Activated CD8-positive, alpha-beta memory T cell treated with anti-CD3 and anti-CD28 coated beads, Interleukin-2, amount 10 ng/mL, durations not matched to agents 7 days and 5 days (primary cell): ENCODE measurements at regions not wholly inside any gene's neighbourhood (a gene's known extent, or its start where the extent isn't known, plus 50 kb on each side); places are given as distances from the start of the nearest gene placed in this dataset.

Experiments
- ATAC-seq: fragments of 150-1000 bp; cut with Tn5 transposase; one replicate; pipeline ENCODE4 v1.10.0; 2021; ENCODE audit warnings: moderate library complexity
- CTCF ChIA-PET: fragments of 350-600 bp; sonication (Branson Sonifier 250); formaldehyde crosslinking; loops from one replicate; lab custom pipeline; 2021; ENCODE audit warnings: antibody characterized with exemption; lab: Charles Lee
- DNase-seq: peaks from one replicate; pipeline ENCODE4 v3.0.0-alpha.2; 2020
- H3K27ac Mint-ChIP-seq: one replicate; pipeline ENCODE4 v1.8.0; 2021; ENCODE audit warnings: mild to moderate bottlenecking, mixed read lengths
- H3K27me3 Mint-ChIP-seq: one replicate; pipeline ENCODE4 v1.8.0; 2021; ENCODE audit warnings: mixed read lengths
- H3K36me3 Mint-ChIP-seq: one replicate; pipeline ENCODE4 v1.8.0; 2021; ENCODE audit warnings: mild to moderate bottlenecking, mixed read lengths
- H3K4me1 Mint-ChIP-seq: one replicate; pipeline ENCODE4 v1.8.0; 2021; ENCODE audit warnings: mixed read lengths
- H3K4me3 Mint-ChIP-seq: one replicate; pipeline ENCODE4 v1.8.0; 2021; ENCODE audit warnings: mild to moderate bottlenecking, moderate library complexity, mixed read lengths
- H3K9me3 Mint-ChIP-seq: one replicate; pipeline ENCODE4 v1.8.0; 2022; ENCODE audit warnings: low read depth, mixed read lengths

DNA sequence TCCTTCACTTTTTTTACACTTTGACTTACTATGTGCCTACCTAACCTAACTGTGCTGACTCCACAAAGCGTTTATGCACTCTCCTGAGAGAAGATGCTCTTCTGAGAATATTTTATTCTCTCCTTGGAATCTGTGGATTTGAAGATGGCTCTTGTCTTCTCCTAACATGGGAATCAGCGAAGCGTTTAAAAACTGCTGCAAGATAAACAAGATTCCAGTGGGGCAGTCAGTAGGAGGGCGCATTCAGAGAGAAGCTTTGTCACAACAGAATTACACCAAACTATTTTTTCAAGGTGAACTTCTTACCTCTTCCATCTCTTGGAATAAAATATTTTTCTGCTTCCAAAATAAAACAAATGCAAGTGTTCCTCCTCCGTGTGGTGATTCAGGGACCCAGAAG, 113.1 kb downstream of the FOXD2 start:
- no peaks in the 10 kb centered on the region for H3K9me3 Mint-ChIP-seq
- no peaks in the 10 kb centered on the region for H3K4me1 Mint-ChIP-seq
- no peaks in the 10 kb centered on the region for H3K36me3 Mint-ChIP-seq
- DNase-seq (no peak), ATAC-seq (no peak)
- peaks cover 5% of the 10 kb centered on the region for H3K27me3 Mint-ChIP-seq
- no peak overlapping the region for H3K27ac Mint-ChIP-seq
- CTCF ChIA-PET: no interaction called here
- H3K4me3 Mint-ChIP-seq: no peak overlapping the region

DNA sequence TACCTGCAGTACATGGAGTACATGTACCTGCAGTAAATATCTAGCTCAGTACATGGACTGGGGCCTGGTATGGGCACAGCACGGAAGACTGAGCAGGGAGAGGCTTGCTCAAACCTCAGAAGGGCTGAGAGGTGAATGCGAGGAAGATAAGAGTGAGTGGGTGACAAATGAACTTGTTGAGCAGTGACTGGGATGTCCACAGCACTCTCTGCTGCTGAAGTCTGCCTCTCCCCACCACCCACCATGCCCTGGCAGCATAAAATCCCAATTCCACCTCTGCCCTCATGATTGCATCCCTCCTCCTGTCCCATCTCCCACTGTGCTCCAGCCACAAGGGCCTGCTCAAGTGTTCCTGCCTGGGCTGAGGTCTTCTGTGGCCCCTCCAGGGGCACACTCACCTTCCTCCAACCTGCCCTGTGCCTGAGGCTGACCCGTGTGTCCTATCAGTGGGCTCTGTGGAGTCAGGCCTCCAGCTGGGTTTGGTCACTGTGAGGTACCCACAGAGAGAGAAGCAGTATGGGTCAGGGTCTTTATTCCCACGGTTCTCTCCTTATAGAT, 114.2 kb downstream of the FOXD2 start:
- Mint-ChIP-seq H3K27me3 (peaks cover 12% of the 10 kb centered on the region), H3K4me3 (no peak overlapping the region), H3K4me1 (no peaks in the 10 kb centered on the region), H3K27ac (no peak overlapping the region), H3K9me3 (no peaks in the 10 kb centered on the region), H3K36me3 (no peaks in the 10 kb centered on the region)
- CTCF ChIA-PET: no interaction called here
- ATAC-seq (no peak), DNase-seq (no peak)

DNA sequence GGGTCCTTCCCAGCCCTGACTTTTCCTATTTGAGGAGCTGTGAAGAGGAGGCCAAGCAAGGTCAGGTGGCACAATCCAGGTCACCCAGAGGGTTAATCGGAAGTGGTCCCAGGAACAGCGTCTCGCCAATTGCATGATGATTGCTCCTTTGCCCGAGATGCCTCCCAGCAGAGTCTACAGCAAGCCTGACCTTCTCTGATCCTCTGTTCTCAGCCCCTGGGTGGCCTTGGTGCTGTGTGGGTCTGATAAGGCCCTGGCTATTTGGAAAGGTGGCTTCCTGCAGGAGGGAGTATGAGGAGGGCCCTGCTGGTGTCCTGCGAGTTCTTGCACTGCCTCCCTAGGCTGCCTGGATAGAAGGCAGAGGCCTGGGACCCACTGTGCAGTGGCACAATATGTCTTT, 116.2 kb downstream of the FOXD2 start:
- H3K9me3 Mint-ChIP-seq: no peaks in the 10 kb centered on the region
- CTCF ChIA-PET: no interaction called here
- H3K4me3 Mint-ChIP-seq: no peak overlapping the region
- no peak overlapping the region for H3K27ac Mint-ChIP-seq
- ATAC-seq (no peak), DNase-seq (no peak)
- H3K36me3 Mint-ChIP-seq: no peaks in the 10 kb centered on the region
- no peaks in the 10 kb centered on the region for H3K4me1 Mint-ChIP-seq
- H3K27me3 Mint-ChIP-seq: peaks cover 16% of the 10 kb centered on the region

DNA sequence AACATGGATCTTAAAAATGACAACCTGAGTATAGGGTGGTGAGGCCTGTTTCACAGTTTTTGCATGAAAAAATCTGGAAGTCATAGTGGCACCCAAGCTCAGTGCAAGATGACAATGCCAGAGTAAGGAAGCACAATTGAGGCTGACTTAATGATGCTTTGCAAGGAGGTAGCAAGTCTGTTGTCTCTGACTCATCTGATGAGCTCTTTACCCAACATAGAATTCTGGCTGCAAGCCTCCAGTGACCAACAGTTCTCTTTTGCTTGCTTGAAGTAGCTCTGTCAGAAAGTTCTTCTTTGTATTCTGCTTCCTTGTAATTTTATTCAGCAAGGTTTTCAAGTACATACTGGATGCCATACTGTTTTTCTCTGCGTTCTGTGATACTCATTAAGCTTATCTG, 117.1 kb downstream of the FOXD2 start:
- ATAC-seq: no peak

DNA sequence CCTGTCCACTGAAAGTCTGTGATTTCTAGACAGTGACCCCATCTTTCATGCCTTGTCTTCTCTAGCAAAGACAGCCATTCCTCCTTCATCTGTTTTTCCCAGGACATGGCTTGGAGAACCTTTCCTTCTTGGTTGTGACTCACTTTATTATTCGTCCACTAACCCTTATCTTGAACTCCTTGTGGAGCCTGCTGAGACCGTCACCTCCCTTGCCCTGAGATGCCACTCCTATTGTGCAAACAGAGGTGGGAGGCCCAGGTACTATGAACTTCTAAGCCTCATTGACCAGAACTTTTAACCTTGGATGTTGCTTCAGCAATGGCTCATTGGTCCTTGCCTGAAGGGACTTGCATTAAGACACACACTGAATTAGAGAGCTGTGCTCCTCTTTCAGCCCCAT, 117.5 kb downstream of the FOXD2 start:
- no peaks in the 10 kb centered on the region for H3K4me1 Mint-ChIP-seq
- H3K27ac Mint-ChIP-seq: no peak overlapping the region
- H3K36me3 Mint-ChIP-seq: no peaks in the 10 kb centered on the region
- no peak overlapping the region for H3K4me3 Mint-ChIP-seq
- CTCF ChIA-PET: no interaction called here
- ATAC-seq: no peak
- no peaks in the 10 kb centered on the region for H3K9me3 Mint-ChIP-seq
- no peak for DNase-seq
- peaks cover 16% of the 10 kb centered on the region for H3K27me3 Mint-ChIP-seq

More for the DNA sequence above, 117.1 kb downstream of the FOXD2 start:
- Mint-ChIP-seq H3K9me3 (no peaks in the 10 kb centered on the region), H3K4me3 (no peak overlapping the region), H3K36me3 (no peaks in the 10 kb centered on the region), H3K27me3 (peaks cover 16% of the 10 kb centered on the region), H3K27ac (no peak overlapping the region), H3K4me1 (no peaks in the 10 kb centered on the region)
- CTCF ChIA-PET: no interaction called here
- no peak for DNase-seq

DNA sequence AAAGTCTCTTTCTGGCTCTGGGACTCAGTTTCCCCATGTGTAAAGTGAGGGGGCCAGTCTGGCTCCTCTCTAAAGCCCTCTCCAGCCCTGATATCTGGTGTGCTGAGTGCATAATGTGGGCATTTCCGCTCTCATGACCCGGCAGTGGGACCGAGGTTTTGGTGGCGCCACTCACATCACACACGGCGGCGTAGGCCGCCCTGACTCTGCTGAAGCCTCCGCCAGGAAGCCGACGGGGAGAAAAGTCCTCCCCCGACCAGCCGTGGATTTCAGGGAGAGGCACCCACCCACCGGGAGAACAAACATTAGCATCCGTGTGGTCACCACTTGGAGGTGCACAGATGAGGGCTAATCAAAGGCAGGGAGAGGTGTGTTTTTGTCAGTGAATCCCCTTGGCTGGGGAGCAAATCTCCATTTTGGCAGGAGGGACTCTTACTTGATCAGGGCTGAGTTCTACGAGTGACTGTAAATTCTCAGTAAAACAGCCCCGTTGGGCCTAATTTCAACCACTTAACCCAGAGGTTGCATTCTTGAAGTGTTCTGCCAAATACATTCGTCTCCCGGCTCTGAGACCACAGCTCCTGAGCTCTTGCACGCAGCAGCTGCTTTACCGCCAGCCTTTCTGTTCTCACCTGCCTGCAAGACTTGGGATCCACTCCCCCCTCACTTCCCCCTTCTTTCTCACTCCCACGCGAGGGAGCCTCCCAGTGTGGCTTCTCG, 118.2 kb downstream of the FOXD2 start:
- Mint-ChIP-seq H3K4me3 (no peak overlapping the region), H3K9me3 (no peaks in the 10 kb centered on the region), H3K36me3 (no peaks in the 10 kb centered on the region), H3K4me1 (no peaks in the 10 kb centered on the region), H3K27me3 (peaks cover 18% of the 10 kb centered on the region), H3K27ac (no peak overlapping the region)
- ATAC-seq (no peak), DNase-seq (no peak)
- CTCF ChIA-PET: interaction anchor here (1.4 kb wide), 1 partner anchor 26 kb away, joined by 3 read pairs; no protein-coding TSS in a partner anchor

DNA sequence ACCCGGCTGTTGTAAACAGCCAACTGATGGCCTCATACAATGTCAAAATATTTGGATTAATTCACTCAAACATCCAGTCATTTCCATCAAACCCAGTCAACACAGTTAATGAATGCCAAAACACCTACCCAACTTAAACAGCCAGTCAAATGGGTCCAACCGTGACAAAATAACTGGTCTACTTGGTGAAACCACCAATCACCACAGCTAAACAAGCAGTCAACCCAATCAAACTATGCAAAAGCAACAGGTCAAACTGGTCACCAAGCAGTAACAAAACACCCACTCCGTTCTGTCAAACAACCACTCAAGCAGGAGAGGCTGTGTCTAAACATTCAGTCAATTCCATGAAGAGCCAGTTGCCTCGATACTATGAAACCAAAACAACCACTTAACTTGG, 119.2 kb downstream of the FOXD2 start:
- ATAC-seq: no peak
- Mint-ChIP-seq H3K4me3 (no peak overlapping the region), H3K4me1 (no peaks in the 10 kb centered on the region), H3K27me3 (peaks cover 16% of the 10 kb centered on the region), H3K27ac (no peak overlapping the region), H3K9me3 (no peaks in the 10 kb centered on the region), H3K36me3 (no peaks in the 10 kb centered on the region)
- DNase-seq: no peak
- CTCF ChIA-PET: interaction anchor here (1.4 kb wide), 1 partner anchor 27 kb away, joined by 3 read pairs; no protein-coding TSS in a partner anchor

DNA sequence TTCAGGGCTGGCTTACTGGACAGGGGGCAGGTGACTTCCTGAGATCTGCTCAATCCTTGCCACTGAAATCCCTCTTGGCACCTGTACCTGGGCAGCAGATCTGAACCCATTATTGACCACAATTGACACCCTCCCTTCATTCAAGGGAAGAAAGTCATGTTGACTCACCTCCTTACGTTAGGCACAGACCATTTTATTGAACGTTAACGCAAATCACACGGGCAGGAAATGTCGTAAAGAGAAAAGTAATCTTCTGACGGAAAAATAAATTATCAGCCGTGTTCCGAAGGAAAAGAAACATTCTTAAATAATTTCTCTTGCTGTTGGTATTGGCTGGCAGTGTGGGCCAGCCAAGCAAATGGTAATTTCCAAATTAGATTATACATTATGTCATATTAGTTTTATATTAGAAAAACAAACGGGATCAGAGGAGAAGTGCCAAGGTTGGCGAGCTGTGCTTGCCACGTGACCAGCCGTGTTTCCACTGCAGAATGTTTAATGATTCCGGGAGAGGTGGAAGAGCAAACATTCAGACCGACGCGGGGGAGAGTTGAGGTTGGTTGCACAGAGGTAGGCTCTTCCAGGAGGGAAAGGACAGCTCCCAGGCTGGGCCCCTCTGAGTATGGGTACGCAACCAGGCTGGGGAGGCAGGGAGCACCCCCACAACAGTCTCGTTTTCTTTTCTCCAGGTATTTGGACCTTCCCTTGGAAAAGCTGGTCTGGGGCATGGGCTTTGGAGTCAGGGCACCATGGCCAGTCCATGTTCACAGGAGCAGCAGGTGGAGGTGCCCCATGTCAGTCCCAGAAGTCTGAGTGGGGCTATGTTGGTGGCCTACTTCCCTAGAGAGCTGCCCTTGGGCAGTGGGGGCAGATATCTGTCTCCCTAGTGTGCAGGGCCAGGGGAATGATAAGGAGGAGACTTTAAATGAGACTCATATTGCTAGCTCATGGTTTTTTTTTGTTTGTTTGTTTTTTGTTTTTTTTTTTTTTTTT, 121.1 kb downstream of the FOXD2 start:
- H3K27me3 Mint-ChIP-seq: peaks cover 27% of the 10 kb centered on the region
- H3K36me3 Mint-ChIP-seq: no peaks in the 10 kb centered on the region
- peaks cover 12% of the 10 kb centered on the region for H3K4me1 Mint-ChIP-seq
- H3K9me3 Mint-ChIP-seq: no peaks in the 10 kb centered on the region
- no peak overlapping the region for H3K27ac Mint-ChIP-seq
- H3K4me3 Mint-ChIP-seq: no peak overlapping the region
- DNase-seq (no peak), ATAC-seq (no peak)
- CTCF ChIA-PET: interaction anchor here (0.6 kb wide), 1 partner anchor 465 kb away, joined by 3 read pairs; no protein-coding TSS in a partner anchor

DNA sequence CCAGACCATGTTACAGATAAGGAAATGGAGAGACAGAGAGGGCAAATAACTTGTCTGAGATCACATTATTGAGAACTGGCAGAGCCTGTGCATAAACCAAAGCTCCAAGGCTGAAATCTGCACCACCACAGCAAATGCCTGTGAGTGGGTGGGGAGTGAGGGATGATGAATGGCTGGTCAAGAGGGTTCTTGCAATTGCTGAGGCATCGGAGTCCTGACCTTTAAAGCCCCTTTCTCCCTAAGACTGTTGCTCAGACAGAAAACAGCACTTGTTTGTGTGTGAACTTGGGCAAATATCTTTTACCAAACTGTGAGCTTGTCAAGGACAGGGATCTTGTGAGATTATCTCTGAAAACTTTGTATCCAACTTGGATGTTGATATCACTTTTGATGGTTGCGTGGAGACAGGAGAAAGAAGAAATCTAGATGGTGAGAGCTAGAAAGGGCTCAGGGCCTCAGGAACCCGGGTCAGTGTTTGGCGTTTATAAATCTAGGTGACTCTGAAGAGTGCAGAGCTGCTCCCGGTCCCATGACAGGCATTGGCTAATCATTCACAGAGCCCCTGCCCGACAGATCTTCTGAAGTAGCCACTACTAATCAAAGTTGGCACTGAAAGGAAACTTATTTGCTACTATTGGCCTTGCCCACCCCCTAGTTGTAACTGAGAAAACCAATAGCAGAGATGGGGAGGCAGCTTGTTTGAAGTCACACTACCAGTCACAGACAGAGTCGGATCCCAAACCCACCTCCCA, 122.3 kb downstream of the FOXD2 start:
- DNase-seq: no peak
- Mint-ChIP-seq H3K27me3 (peaks cover 26% of the 10 kb centered on the region), H3K27ac (no peak overlapping the region), H3K9me3 (no peaks in the 10 kb centered on the region), H3K4me1 (peaks cover 12% of the 10 kb centered on the region), H3K36me3 (no peaks in the 10 kb centered on the region), H3K4me3 (no peak overlapping the region)
- no peak for ATAC-seq
- CTCF ChIA-PET: no interaction called here

DNA sequence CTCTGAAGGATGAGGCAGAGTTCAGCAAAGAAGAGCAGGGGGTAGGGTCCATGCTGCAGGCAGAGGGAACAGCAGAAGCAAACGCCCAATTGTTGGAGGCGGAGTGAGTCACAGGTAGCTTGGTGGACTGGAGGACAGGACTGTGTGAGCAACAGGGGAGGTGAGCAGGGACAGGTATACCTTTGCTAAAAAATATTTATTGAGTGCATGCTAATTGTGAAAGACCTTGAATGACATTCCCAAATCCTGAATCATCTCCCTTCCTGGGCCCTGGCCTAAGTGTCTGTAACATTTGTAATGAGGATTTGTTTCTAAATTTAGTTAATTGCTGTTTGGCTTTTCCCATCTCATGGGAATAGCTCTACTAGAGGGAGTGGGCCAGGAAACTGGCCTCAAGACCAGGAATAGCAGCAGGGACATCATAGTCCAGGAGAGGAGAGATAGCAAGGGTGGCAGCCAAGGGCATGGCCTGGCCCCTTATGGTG, 123.7 kb downstream of the FOXD2 start:
- ATAC-seq (no peak), DNase-seq (no peak)
- no peaks in the 10 kb centered on the region for H3K36me3 Mint-ChIP-seq
- peaks cover 24% of the 10 kb centered on the region for H3K27me3 Mint-ChIP-seq
- CTCF ChIA-PET: no interaction called here
- H3K27ac Mint-ChIP-seq: no peak overlapping the region
- no peaks in the 10 kb centered on the region for H3K9me3 Mint-ChIP-seq
- H3K4me3 Mint-ChIP-seq: no peak overlapping the region
- peaks cover 12% of the 10 kb centered on the region for H3K4me1 Mint-ChIP-seq

DNA sequence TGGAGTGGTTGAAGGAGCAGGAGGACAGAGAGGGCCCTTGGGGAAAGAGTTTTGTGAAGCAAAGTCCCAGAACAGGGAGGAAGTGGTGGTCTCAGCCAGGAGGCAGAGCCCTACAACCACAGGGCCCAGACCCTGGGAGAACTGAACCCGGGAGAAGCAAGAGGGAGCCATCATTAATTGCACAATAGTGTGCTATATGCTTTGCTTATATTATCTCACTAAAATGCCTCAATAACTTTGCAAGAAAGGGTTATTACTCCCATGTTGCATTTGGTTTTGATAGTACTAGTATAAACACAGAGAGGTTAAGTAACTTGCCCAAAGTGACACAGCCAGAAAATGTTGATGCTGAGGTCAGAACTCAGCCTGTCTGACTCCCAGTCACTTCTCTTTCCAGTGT, 124.3 kb downstream of the FOXD2 start:
- DNase-seq (no peak), ATAC-seq (no peak)
- CTCF ChIA-PET: no interaction called here
- Mint-ChIP-seq H3K9me3 (no peaks in the 10 kb centered on the region), H3K36me3 (no peaks in the 10 kb centered on the region), H3K4me1 (peaks cover 12% of the 10 kb centered on the region), H3K27me3 (peaks cover 18% of the 10 kb centered on the region), H3K4me3 (no peak overlapping the region), H3K27ac (no peak overlapping the region)

DNA sequence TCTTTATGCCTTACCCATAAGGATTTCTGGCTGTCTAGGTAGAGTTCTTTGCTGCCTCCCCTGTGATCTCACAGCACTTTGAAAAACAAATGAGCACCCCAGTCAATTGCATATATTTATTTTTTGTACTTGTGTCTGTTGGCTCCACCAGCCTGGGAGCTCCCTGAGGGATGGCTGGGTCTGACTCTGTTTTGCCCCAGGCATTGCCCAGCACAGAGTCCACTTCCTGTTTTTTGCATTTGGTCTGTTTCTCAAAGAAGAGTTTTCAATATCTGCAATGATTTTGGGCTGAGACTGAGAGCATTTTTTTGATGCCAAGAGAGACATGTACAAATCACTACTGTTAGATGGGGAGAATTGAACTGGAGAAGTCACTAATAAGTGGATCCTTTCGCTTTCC, 125.0 kb downstream of the FOXD2 start:
- Mint-ChIP-seq H3K4me1 (peaks cover 12% of the 10 kb centered on the region), H3K9me3 (no peaks in the 10 kb centered on the region), H3K27ac (no peak overlapping the region), H3K36me3 (no peaks in the 10 kb centered on the region), H3K27me3 (peaks cover 19% of the 10 kb centered on the region), H3K4me3 (no peak overlapping the region)
- ATAC-seq: no peak
- CTCF ChIA-PET: no interaction called here
- no peak for DNase-seq

DNA sequence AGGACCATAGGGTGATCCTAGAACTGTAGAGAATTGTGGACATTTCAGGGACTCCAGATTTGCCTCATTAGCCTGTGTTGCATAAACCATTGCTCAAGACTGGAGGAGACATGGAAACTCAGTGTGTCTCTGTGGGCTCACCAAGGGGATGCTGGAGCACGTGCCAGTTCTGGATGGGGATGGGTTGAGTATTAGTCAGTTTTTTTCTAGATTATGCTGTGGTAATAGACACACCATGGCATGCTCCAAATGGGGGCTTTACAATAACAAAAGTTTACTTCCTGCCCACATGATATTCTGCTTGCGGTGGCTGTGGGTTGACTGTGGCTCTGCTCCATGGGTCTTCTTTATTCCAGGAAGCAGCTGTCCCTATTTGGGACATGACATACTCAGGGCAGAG, 125.4 kb downstream of the FOXD2 start:
- Mint-ChIP-seq H3K9me3 (no peaks in the 10 kb centered on the region), H3K36me3 (no peaks in the 10 kb centered on the region), H3K4me3 (no peak overlapping the region), H3K27me3 (peaks cover 19% of the 10 kb centered on the region), H3K4me1 (peaks cover 12% of the 10 kb centered on the region), H3K27ac (no peak overlapping the region)
- ATAC-seq: no peak
- CTCF ChIA-PET: no interaction called here
- DNase-seq: no peak
